Heart left ventricle (tissue), 4 donors: ENCODE measurements at regions not wholly inside any gene's neighbourhood (a gene's known extent, or its start where the extent isn't known, plus 50 kb on each side); places are given as distances from the start of the nearest gene placed in this dataset.

Source experiments
- microRNA-seq, 4 donors: library from miRNA; unstranded; fragments of <30 nt; microRNA quantifications; one replicate each; pipeline versions ENCODE4 to v1.2.0, GENCODE V29; 2017 to 2020
- donor health status: DM: no; HTN: yes; CAD: no.
- donor health status: DM: yes; HTN: yes; CAD: no.

Small RNA genes in the stretch of these regions (microRNA-seq; reads per million reads assigned to microRNA genes)
- 0 reads per million in 4 donors for gene MIR4418
